ENCODE measurements at regions not wholly inside any gene's neighbourhood (a gene's known extent, or its start where the extent isn't known, plus 50 kb on each side); places are given as distances from the start of the nearest gene placed in this dataset.

- no peak for TF ChIP-seq CTCF (IDR thresholded peaks at IDR 0.05; ENCODE audit: insufficient read depth, low read length, poor library complexity, severe bottlenecking)
- Histone ChIP-seq H3K4me3 (ENCODE audit: low read depth, low read length) (no peak overlapping the region), H3K36me3 (ENCODE audit: control insufficient read depth, insufficient read depth, low read length) (no peaks in the 10 kb centered on the region), H3K27me3 (ENCODE audit: control insufficient read depth, insufficient read depth, low read length) (no peaks in the 10 kb centered on the region)
- no peak for DNase-seq (ENCODE audit: low read depth)
These were observed 169.1 kb downstream of the NXPE2 start for GRCh38 chr11:114847306-114847975.

- DNase-seq (ENCODE audit: low read depth): no peak
- Histone ChIP-seq H3K27me3 (ENCODE audit: control insufficient read depth, insufficient read depth, low read length) (no peaks in the 10 kb centered on the region), H3K4me3 (ENCODE audit: low read depth, low read length) (no peak overlapping the region), H3K36me3 (ENCODE audit: control insufficient read depth, insufficient read depth, low read length) (no peaks in the 10 kb centered on the region)
- TF ChIP-seq CTCF (IDR thresholded peaks at IDR 0.05; ENCODE audit: insufficient read depth, low read length, poor library complexity, severe bottlenecking): no peak
These were observed 169.7 kb downstream of the NXPE2 start for GRCh38 chr11:114848027-114848426.

GRCh38 chr11:114857281-114857680, 179.0 kb downstream of the NXPE2 start:
- Histone ChIP-seq H3K4me3 (ENCODE audit: low read depth, low read length) (no peak overlapping the region), H3K36me3 (ENCODE audit: control insufficient read depth, insufficient read depth, low read length) (no peaks in the 10 kb centered on the region), H3K27me3 (ENCODE audit: control insufficient read depth, insufficient read depth, low read length) (no peaks in the 10 kb centered on the region)
- no peak for TF ChIP-seq CTCF (IDR thresholded peaks at IDR 0.05; ENCODE audit: insufficient read depth, low read length, poor library complexity, severe bottlenecking)
- DNase-seq (ENCODE audit: low read depth): no peak

GRCh38 chr11:114864896-114865295, 186.6 kb downstream of the NXPE2 start:
- H3K27me3 ChIP-seq (ENCODE audit: control insufficient read depth, insufficient read depth, low read length): peaks cover 3% of the 10 kb centered on the region
- no peak overlapping the region for H3K4me3 ChIP-seq (ENCODE audit: low read depth, low read length)
- no peak for TF ChIP-seq CTCF (IDR thresholded peaks at IDR 0.05; ENCODE audit: insufficient read depth, low read length, poor library complexity, severe bottlenecking)
- no peak for DNase-seq (ENCODE audit: low read depth)
- H3K36me3 ChIP-seq (ENCODE audit: control insufficient read depth, insufficient read depth, low read length): no peaks in the 10 kb centered on the region

GRCh38 chr11:114876234-114876633, 197.9 kb downstream of the NXPE2 start:
- Histone ChIP-seq H3K4me3 (ENCODE audit: low read depth, low read length) (no peak overlapping the region), H3K27me3 (ENCODE audit: control insufficient read depth, insufficient read depth, low read length) (no peaks in the 10 kb centered on the region), H3K36me3 (ENCODE audit: control insufficient read depth, insufficient read depth, low read length) (no peaks in the 10 kb centered on the region)
- no peak for TF ChIP-seq CTCF (IDR thresholded peaks at IDR 0.05; ENCODE audit: insufficient read depth, low read length, poor library complexity, severe bottlenecking)
- no peak for DNase-seq (ENCODE audit: low read depth)

GRCh38 chr11:114877976-114878375, 199.6 kb downstream of the NXPE2 start:
- Histone ChIP-seq H3K27me3 (ENCODE audit: control insufficient read depth, insufficient read depth, low read length) (no peaks in the 10 kb centered on the region), H3K36me3 (ENCODE audit: control insufficient read depth, insufficient read depth, low read length) (no peaks in the 10 kb centered on the region), H3K4me3 (ENCODE audit: low read depth, low read length) (no peak overlapping the region)
- DNase-seq (ENCODE audit: low read depth): no peak
- TF ChIP-seq CTCF (IDR thresholded peaks at IDR 0.05; ENCODE audit: insufficient read depth, low read length, poor library complexity, severe bottlenecking): no peak

Data from kidney epithelial cell (primary cell).